GM19043 (cell line): ENCODE measurements at regions not wholly inside any gene's neighbourhood (a gene's known extent, or its start where the extent isn't known, plus 50 kb on each side); places are given as distances from the start of the nearest gene placed in this dataset.
"Not testable (repeated sequence)": the region's sequence is repeated elsewhere in the genome, so short reads cannot be mapped to it uniquely, and the experiment has no call there.

Source experiments
- ATAC-seq: cut with Tn5 transposase; IDR thresholded peaks from one replicate; pipeline ENCODE4 v1.9.1; 2021; ENCODE audit warnings: low read depth; ENCODE audit not compliant: unreplicated experiment

DNA sequence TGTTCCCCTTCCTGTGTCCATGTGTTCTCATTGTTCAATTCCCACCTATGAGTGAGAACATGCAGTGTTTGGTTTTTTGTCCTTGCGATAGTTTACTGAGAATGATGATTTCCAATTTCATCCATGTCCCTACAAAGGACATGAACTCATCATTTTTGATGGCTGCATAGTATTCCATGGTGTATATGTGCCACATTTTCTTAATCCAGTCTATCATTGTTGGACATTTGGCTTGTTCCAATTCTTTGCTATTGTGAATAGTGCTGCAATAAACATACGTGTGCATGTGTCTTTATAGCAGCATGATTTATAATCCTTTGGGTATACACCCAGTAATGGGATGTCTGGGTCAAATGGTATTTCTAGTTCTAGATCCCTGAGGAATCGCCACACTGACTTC, 712.5 kb upstream of the ADGRB3 start:
- ATAC-seq: not testable (repeated sequence)

GRCh38 chr6:67920040-67920439, 715.0 kb upstream of the ADGRB3 start:
- ATAC-seq: not testable (repeated sequence)

GRCh38 chr6:67916399-67916798, 718.7 kb upstream of the ADGRB3 start:
- no peak for ATAC-seq

GRCh38 chr6:67914419-67914818, 720.7 kb upstream of the ADGRB3 start:
- no peak for ATAC-seq

DNA sequence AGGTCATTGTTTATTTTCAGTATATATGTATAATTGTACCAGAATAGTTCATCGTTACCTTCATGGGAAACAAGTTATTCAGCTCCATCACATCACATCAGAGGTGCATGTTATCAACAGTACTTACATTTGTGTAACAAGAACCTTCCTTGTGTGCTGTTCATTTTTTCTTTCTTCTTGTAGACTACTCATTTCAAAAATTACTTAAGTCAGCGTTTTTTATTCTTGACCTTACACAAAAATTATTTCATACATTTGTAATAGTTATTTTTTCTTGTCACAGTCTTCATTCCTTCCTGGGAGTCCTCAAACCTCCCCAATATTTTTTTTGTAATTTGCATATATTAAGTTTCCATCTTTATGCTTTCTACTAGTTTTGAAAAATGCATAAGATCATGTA, 725.7 kb upstream of the ADGRB3 start:
- ATAC-seq: no peak

DNA sequence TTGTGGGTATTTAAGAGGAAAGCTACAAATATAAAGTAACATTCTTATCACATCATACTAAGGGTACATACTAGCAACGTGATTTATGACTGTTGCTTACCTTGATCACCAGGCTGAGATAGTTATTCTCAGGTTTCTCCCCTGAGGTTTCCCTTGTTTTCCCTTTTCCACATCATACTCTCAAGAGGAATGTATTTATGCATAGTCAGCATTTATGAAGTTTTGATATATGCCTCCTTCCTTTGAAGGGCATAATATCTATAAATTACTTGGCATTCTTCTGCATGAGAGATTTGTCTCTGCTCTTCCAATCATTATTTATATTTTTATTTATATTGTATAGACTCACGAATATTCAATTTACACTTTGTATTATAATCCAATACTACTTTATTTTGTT, 726.7 kb upstream of the ADGRB3 start:
- ATAC-seq: no peak

- not testable (repeated sequence) for ATAC-seq
Observed at GRCh38 chr6:67904735-67905134, 730.3 kb upstream of the ADGRB3 start.

DNA sequence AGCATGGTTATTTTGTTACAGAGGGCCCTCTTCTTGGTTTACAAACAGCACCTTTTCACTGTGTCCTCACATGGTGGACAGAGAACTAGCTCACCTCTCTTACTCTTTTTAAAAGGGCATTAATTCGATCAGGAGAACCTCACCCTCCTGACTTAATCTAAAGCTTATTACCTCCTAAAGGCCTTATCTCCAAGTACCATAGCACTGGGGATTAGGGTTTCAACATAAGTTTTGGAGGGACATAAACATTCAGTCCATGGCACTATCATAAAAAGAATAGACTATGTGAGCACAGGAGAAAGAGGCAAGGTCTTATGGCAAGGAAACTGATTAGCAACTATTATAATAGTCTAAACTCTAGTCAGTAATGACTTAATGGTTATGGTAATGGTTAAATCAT, 736.2 kb upstream of the ADGRB3 start:
- ATAC-seq: no peak

DNA sequence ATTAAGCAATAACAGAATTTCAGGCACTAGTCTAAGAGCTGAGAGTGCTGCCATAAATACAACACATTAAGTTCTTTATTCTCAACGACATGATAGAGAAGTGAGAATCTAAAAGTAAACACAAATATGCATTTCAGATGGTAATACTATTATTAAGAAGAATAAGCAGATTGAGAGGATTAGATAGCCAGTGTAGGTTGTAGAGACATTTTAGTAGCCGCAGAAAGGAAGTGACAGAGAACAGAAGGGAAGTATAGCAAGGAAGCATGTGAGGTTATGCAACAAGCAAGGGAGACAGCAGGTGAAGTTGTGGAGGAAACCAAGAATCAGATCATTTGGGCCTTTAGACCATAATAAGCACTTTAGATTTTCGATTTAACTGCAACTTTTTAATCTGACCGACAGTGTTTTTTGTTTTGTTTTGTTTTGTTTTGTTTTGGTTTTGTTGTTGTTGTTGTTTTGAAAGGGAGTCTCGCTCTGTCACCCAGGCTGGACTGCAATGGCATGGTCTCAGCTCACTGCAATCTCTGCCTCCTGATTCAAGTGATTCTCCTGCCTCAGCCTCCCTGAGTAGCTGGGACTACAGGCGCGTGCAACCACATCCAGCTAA, 737.0 kb upstream of the ADGRB3 start:
- no peak for ATAC-seq

- ATAC-seq: no peak
Observed at GRCh38 chr6:67896476-67896875, 738.6 kb upstream of the ADGRB3 start.

DNA sequence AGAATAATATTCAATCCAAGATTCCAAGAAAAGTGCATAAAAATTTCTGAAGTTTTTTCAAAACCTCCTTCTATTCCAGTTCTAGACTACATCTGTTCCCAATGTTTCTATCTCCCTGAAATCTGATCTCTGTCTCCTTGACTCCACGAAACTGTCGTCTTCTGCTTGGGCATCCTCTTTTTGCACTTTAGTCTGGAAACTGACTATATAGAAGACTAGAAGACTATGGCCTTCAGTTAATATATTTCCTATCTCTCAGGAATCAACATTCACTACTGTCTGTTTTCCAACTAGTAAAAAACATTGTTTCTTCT, 745.4 kb upstream of the ADGRB3 start:
- ATAC-seq: no peak

DNA sequence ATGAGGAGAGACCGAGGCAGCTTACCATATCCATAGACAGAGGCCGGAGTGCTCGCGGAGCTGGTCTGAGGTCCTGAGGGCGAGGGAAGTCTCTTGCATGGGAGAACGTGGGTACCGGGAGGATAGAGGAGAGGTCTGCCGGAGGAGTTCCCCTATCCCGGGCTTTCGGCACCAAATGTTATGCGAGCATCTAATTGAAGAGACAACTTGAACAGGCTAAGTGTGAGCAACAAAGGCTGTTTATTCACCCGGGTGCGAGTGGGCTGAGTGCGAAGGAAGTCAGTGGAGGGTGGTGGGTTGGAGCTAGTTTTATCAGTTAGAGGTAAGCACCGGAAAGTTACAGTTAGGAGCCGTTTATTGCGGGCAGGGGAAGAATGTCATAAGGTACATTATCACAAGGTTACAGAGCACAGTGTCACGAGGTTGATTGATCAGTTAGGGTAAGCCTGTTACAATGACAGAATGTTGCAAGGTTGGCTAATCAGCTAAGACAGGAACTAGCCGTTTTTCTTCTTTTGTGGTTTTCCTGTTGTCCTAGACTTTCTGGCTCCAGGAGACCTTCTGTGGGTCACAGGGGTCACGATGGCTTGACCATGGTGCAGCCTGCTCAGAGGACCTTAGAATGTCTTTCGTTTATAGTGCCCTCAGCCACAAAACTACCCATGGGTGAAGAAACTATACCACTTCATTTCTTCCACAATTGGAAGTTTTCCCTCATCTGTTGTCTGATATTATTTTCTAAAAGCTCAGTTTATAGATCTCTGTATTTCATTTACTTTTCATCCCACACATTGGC, 746.0 kb upstream of the ADGRB3 start:
- ATAC-seq: no peak

DNA sequence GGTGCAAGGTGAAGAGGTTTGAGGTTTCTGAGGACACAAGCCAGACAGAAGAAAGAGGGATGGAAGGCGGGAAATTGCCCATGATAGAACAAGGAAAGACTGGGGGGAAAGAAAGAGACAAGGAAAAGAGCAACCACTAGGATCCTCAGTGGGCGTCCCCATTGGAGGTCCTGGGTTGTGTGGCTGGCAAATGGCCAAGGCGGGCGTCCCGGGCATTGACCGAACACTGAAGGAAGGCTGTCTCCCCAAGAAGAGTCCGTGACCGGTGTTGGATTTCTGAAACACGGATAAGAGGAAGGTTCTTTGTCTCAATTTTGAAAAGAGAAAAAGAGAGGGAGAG, 746.6 kb upstream of the ADGRB3 start:
- no peak for ATAC-seq

- no peak for ATAC-seq
Observed at GRCh38 chr6:67887747-67888545, 747.1 kb upstream of the ADGRB3 start.

DNA sequence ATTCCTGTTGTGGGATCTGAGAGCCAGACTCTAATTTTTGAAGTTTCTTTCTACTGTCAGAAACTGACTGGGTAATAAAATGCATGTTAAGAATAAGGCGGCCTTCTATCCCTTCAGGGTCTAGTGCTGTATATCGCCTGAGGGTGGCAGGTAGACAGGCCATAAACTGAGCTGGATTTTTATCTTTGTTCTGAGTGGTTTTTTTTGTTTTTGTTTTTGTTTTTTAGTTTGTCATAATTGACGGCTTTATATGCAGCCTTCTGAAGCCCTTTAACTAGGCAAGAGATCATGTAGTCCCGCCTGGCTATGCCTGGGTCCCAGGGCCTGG, 747.7 kb upstream of the ADGRB3 start:
- ATAC-seq: no peak

GRCh38 chr6:67886840-67887292, 748.2 kb upstream of the ADGRB3 start:
- ATAC-seq: no peak

DNA sequence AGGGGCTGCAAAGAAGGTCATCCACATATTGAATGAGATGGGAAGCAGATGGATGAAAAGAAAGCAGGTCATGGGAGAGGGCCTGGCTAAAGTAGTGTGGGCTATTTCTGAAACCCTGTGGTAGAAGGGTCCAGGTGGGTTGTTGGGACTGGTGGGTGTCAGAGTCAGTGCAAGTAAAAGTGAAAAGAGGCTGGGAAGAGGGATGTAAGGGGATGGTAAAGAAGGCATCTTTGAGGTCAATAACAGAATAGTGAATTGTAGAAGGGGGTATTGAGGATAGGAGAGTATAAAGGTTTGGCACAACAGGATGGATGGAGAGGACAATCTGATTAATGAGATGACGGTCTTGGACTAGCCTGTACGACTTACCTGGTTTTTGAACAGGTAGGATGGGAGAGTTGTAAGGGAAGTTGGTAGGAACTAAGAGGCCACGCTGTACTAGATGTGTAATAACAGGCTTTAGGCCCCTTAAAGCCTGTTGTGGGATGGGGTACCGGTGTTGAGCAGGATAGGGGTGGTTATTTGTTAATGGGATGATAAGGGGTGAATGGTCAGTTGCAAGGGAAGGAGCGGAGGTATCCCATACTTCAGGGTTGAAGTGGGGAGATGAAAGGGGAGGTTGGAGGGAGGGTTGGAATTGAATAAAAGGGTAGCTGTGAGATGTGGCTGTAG, 748.9 kb upstream of the ADGRB3 start:
- no peak for ATAC-seq

DNA sequence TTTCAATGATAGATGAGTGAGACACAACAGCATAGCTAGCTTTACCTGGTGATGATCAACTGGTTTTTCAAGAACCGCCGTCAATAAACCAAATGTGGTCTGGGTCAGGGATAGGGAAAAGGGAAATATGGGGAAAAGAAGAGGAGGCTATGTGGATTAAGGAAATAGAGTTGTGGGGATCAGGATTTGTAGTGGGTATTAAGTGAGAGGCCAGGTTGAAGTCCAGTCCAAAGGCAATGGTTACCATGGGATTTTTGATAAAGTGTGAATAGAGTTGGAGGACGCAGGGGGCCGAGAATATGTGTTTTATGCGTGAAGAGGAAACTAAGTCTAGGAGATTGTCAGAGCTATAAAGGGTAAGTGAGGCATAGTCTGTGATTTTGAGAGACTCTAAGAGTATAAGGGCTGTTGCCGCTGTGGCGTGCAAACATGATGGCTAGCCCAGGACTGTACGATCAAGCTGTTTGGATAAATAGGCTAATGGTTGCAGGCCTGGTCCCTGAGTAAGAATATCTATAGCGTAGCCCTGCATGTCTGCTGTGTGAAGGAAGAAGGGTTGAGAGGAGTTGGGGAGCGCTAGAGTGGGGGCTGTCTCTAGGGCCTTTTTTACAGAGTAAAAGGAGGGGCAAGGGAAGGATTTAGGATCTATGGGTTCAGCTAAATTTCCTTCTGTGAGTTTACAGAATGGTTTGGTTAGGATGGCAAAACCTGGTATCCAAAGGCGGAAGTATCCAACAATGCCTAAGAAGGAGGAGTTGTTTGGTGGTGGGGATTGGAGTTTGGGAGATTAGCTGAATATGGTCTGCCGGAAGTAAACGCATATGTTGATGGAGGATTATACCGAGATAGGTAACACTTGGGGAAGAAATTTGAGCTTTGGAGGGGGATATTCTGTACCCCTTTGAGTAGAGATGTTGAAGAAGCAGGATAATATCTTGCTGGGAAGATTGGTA, 749.7 kb upstream of the ADGRB3 start:
- no peak for ATAC-seq

DNA sequence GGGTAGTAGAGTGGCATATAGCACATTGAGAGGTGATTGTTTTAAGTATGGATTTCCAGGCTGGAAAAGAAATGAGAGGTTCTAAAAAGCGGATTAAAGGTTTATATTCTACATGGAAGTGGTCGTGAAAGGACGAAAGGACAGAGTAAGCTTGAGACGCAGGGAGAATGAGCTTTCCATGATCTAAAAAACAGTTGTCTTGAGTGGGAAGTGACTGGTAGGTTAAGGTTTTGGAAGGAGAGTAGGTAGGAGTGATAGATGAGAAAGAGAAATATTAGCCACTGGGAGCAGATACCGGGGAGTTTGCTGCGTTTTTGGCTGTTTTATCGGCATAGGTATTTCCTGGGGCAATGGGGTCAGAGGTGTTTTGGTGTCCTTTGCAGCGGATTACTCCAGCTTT, 750.6 kb upstream of the ADGRB3 start:
- no peak for ATAC-seq
